ENCODE measurements at regions not wholly inside any gene's neighbourhood (a gene's known extent, or its start where the extent isn't known, plus 50 kb on each side); places are given as distances from the start of the nearest gene placed in this dataset.
"Not testable (repeated sequence)": the region's sequence is repeated elsewhere in the genome, so short reads cannot be mapped to it uniquely, and the experiment has no call there.

- Mint-ChIP-seq H3K27me3 (ENCODE audit: low read depth) (no peaks in the 10 kb centered on the region), H3K9me3 (peaks cover 4 to 6% of the 10 kb centered on the region in 2 donors), H3K36me3 (ENCODE audit: insufficient read depth in 2 of 2) (peaks cover 0 to 1% of the 10 kb centered on the region in 2 donors), H3K27ac (no peak overlapping the region), H3K4me1 (ENCODE audit: low read depth) (no peaks in the 10 kb centered on the region), H3K4me3 (no peak overlapping the region)
- DNase-seq (no peak), ATAC-seq (replicated peaks in 1 of 2) (no peak)
Observed at GRCh38 chr7:69218576-69218975, 379.7 kb upstream of the AUTS2 start.

GRCh38 chr7:69219381-69219780 is 378.9 kb upstream of the AUTS2 start:
- H3K4me3 Mint-ChIP-seq = no peak overlapping the region
- no peaks in the 10 kb centered on the region for H3K4me1 Mint-ChIP-seq (ENCODE audit: low read depth)
- DNase-seq (no peak), ATAC-seq (replicated peaks in 1 of 2) (no peak)
- peaks cover 0 to 1% of the 10 kb centered on the region in 2 donors for H3K36me3 Mint-ChIP-seq (ENCODE audit: insufficient read depth in 2 of 2)
- H3K27me3 Mint-ChIP-seq (ENCODE audit: low read depth) = no peaks in the 10 kb centered on the region
- no peak overlapping the region for H3K27ac Mint-ChIP-seq
- H3K9me3 Mint-ChIP-seq = peaks cover 4 to 6% of the 10 kb centered on the region in 2 donors

DNA sequence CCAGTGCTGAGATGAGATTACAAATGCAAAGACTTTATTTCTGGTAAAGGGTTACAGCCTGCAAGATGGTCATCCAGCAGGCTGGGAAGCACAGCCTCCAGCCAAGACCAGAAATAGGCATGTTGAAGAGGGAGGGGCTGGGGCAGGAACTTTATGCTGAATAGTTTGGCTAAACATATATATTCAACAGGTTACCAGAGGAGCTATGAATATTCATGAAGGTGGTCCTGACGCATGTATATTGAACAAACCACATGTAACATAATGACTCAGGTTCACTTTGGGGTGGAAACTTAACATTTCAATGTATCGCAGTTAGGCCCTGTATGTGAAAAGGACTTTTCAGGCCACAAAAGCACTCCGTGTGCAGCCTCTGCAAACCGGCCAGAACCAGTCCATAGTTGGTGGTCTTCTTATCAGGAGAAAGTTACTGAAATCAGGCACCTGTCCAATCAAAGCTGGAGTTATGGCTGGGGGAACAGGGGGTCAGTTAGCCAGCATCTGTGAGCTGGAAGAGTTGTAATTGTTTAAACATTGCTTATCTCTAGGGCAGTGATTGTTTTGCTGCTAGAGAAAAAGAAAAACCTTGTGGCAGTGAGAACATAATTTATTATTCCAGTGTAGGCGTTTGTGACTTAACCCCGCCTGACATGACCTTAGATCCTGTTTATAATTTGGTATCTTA is 372.9 kb upstream of the AUTS2 start:
- Mint-ChIP-seq H3K36me3 (ENCODE audit: insufficient read depth in 2 of 2) (peaks cover 2 to 4% of the 10 kb centered on the region in 2 donors), H3K4me3 (no peak overlapping the region), H3K9me3 (peaks cover 5 to 6% of the 10 kb centered on the region in 2 donors), H3K4me1 (ENCODE audit: low read depth) (no peaks in the 10 kb centered on the region), H3K27ac (no peak overlapping the region), H3K27me3 (ENCODE audit: low read depth) (peaks cover 7% of the 10 kb centered on the region)
- ATAC-seq (replicated peaks in 1 of 2) = no peak
- DNase-seq = no peak

- Mint-ChIP-seq H3K4me3 (no peak overlapping the region), H3K27ac (no peak overlapping the region), H3K36me3 (ENCODE audit: insufficient read depth in 2 of 2) (peaks cover 1 to 6% of the 10 kb centered on the region in 2 donors), H3K9me3 (peaks cover 5 to 9% of the 10 kb centered on the region in 2 donors), H3K4me1 (ENCODE audit: low read depth) (no peaks in the 10 kb centered on the region), H3K27me3 (ENCODE audit: low read depth) (peaks cover 11% of the 10 kb centered on the region)
- no peak for ATAC-seq (replicated peaks in 1 of 2)
- DNase-seq = no peak
Observed at GRCh38 chr7:69228212-69228811, 370.0 kb upstream of the AUTS2 start.

DNA sequence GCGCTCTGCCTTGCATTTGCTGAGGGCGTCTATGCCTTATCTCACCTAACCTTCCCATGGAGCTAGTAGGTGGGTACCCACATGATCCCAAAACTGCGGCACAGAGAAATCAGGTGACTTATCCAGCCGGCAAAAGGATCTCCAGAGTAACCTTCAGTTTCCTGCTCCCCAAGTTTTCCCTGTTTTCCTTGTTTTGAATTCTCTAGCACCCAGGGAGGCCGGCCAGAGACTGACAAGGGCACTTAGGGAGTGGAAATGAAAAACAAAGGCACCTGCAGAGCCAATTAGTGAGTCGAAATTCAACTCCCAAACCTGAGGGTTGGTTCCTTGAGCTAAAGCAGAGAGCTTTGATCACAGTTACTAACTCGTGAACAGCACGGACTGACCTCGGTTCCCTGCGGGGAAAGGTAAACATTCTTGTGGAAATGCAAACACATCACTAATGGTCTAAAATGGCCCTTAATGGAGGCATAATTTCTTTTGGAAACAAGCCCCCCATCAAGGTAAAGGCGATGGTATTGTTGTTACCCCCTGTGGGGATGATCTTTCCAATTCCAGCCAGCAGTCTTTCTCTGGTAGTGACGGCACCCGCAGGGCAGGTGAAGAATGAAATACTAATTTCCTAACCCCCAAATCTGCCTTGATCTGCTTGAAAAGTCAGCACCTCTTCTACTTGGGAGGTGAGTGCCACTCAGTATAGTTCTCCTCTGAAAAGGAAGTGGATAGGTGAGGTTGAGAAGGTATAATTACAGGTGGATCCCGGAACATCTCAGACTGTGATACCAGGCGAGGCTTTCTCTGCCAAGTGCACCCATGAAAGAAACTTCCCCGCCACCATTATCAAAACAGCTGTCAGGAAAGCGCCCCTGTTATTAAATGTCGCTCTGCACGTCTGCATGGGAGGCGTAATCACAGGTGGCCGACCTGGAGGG is 365.6 kb upstream of the AUTS2 start:
- no peaks in the 10 kb centered on the region for H3K4me1 Mint-ChIP-seq (ENCODE audit: low read depth)
- H3K4me3 Mint-ChIP-seq = no peak overlapping the region
- DNase-seq (no peak), ATAC-seq (replicated peaks in 1 of 2) (no peak)
- H3K9me3 Mint-ChIP-seq = peaks cover 6 to 10% of the 10 kb centered on the region in 2 donors
- peaks cover 12% of the 10 kb centered on the region for H3K27me3 Mint-ChIP-seq (ENCODE audit: low read depth)
- H3K36me3 Mint-ChIP-seq (ENCODE audit: insufficient read depth in 2 of 2) = peaks cover 0 to 6% of the 10 kb centered on the region in 2 donors
- no peak overlapping the region for H3K27ac Mint-ChIP-seq

GRCh38 chr7:69237541-69237940 is 360.7 kb upstream of the AUTS2 start:
- no peak for DNase-seq
- H3K36me3 Mint-ChIP-seq (ENCODE audit: insufficient read depth in 2 of 2) = peaks cover 2 to 4% of the 10 kb centered on the region in 2 donors
- H3K4me3 Mint-ChIP-seq = no peak overlapping the region
- H3K27me3 Mint-ChIP-seq (ENCODE audit: low read depth) = peaks cover 5% of the 10 kb centered on the region
- peaks cover 6% of the 10 kb centered on the region in 2 donors for H3K9me3 Mint-ChIP-seq
- no peak for ATAC-seq (replicated peaks in 1 of 2)
- H3K4me1 Mint-ChIP-seq (ENCODE audit: low read depth) = no peaks in the 10 kb centered on the region
- no peak overlapping the region for H3K27ac Mint-ChIP-seq

DNA sequence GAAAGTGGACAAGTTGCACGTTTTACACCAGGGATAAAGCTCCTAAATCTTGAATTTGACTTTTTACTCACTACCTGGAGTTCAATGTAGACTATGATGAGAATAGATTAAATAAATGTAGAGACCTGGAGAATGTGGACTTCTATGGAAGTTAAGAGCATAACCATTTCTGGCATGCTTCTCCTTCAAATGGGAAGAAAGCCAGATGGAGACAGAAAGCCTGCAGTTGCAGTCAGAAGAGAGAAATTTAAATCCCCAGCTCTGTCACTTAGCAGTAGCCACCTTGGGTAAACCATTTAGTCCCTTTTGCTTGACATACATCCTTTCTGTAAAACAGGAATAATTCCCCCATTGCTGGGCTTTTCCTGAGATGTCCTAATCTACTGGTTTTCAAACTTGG is 355.3 kb upstream of the AUTS2 start:
- H3K9me3 Mint-ChIP-seq = peaks cover 4 to 5% of the 10 kb centered on the region in 2 donors
- no peak overlapping the region for H3K27ac Mint-ChIP-seq
- H3K36me3 Mint-ChIP-seq (ENCODE audit: insufficient read depth in 2 of 2) = peaks cover 0 to 4% of the 10 kb centered on the region in 2 donors
- H3K4me1 Mint-ChIP-seq (ENCODE audit: low read depth) = no peaks in the 10 kb centered on the region
- peaks cover 9% of the 10 kb centered on the region for H3K27me3 Mint-ChIP-seq (ENCODE audit: low read depth)
- DNase-seq (no peak), ATAC-seq (replicated peaks in 1 of 2) (no peak)
- H3K4me3 Mint-ChIP-seq = no peak overlapping the region

DNA sequence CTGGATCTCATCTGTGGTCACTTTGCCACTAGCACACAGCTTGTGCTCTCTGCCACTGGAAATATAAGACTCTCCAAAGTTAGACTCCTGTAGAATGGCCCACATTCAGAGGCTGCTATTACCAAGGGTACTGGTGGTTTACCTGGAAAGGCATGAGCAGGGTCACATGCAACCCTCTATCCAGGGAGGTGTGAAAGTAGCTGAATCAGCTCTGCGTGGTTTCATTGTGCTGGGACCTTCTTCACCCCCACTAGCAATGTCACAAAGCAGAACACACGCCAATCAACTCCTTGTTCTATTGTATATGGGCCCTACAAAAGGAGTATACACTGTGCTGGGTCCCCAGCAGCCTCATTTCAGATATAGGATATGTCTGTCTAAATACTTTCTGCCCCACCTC is 353.6 kb upstream of the AUTS2 start:
- peaks cover 0 to 4% of the 10 kb centered on the region in 2 donors for H3K36me3 Mint-ChIP-seq (ENCODE audit: insufficient read depth in 2 of 2)
- peaks cover 4 to 5% of the 10 kb centered on the region in 2 donors for H3K9me3 Mint-ChIP-seq
- no peak overlapping the region for H3K27ac Mint-ChIP-seq
- ATAC-seq (replicated peaks in 1 of 2) = no peak
- no peak overlapping the region for H3K4me3 Mint-ChIP-seq
- peaks cover 9% of the 10 kb centered on the region for H3K27me3 Mint-ChIP-seq (ENCODE audit: low read depth)
- no peaks in the 10 kb centered on the region for H3K4me1 Mint-ChIP-seq (ENCODE audit: low read depth)
- no peak for DNase-seq

DNA sequence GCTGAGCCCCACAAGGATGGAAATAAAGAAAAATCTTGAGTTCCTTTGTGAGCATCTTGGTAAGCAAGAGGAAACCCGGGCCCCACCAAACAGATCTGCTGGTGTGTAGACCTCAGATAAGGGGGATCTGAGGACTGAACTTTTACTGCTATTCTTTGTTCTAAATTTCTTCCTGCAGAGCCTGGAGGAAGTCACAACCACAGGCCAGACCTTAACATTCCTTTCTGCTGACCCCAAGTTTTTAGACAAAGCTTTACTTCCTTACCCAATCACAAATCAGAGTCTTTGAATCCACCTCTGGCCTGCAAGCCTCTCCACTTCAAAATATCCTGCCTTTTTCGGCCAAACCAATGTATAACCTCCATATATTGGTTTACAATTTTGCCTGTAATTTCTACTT is 352.6 kb upstream of the AUTS2 start:
- peaks cover 5 to 6% of the 10 kb centered on the region in 2 donors for H3K9me3 Mint-ChIP-seq
- H3K36me3 Mint-ChIP-seq (ENCODE audit: insufficient read depth in 2 of 2) = peaks cover 0 to 6% of the 10 kb centered on the region in 2 donors
- no peak overlapping the region for H3K27ac Mint-ChIP-seq
- peaks cover 9% of the 10 kb centered on the region for H3K27me3 Mint-ChIP-seq (ENCODE audit: low read depth)
- no peak overlapping the region for H3K4me3 Mint-ChIP-seq
- DNase-seq (no peak), ATAC-seq (replicated peaks in 1 of 2) (no peak)
- H3K4me1 Mint-ChIP-seq (ENCODE audit: low read depth) = no peaks in the 10 kb centered on the region

- Mint-ChIP-seq H3K4me3 (no peak overlapping the region), H3K9me3 (peaks cover 4 to 5% of the 10 kb centered on the region in 2 donors), H3K27ac (no peak overlapping the region), H3K36me3 (ENCODE audit: insufficient read depth in 2 of 2) (peaks cover 0 to 2% of the 10 kb centered on the region in 2 donors), H3K4me1 (ENCODE audit: low read depth) (no peaks in the 10 kb centered on the region), H3K27me3 (ENCODE audit: low read depth) (peaks cover 9% of the 10 kb centered on the region)
- DNase-seq (no peak), ATAC-seq (replicated peaks in 1 of 2) (no peak)
Observed at GRCh38 chr7:69246758-69247157, 351.5 kb upstream of the AUTS2 start.

GRCh38 chr7:69248382-69248828 is 349.9 kb upstream of the AUTS2 start:
- not testable (repeated sequence) for ATAC-seq (replicated peaks in 1 of 2); H3K4me3 Mint-ChIP-seq; H3K36me3 Mint-ChIP-seq (ENCODE audit: insufficient read depth in 2 of 2); H3K27me3 Mint-ChIP-seq (ENCODE audit: low read depth); H3K27ac Mint-ChIP-seq; DNase-seq; H3K4me1 Mint-ChIP-seq (ENCODE audit: low read depth); H3K9me3 Mint-ChIP-seq

- Mint-ChIP-seq H3K27me3 (ENCODE audit: low read depth) (peaks cover 6% of the 10 kb centered on the region), H3K4me1 (ENCODE audit: low read depth) (no peaks in the 10 kb centered on the region)
Observed at GRCh38 chr7:69250958-69251357, 347.3 kb upstream of the AUTS2 start.

GRCh38 chr7:69254643-69255042 is 343.6 kb upstream of the AUTS2 start:
- no peaks in the 10 kb centered on the region for H3K4me1 Mint-ChIP-seq (ENCODE audit: low read depth)
- no peak overlapping the region for H3K4me3 Mint-ChIP-seq
- peaks cover 2 to 3% of the 10 kb centered on the region in 2 donors for H3K36me3 Mint-ChIP-seq (ENCODE audit: insufficient read depth in 2 of 2)
- no peak for DNase-seq
- no peaks in the 10 kb centered on the region for H3K27me3 Mint-ChIP-seq (ENCODE audit: low read depth)
- H3K27ac Mint-ChIP-seq = no peak overlapping the region
- peaks cover 7 to 12% of the 10 kb centered on the region in 2 donors for H3K9me3 Mint-ChIP-seq
- no peak for ATAC-seq (replicated peaks in 1 of 2)

More at GRCh38 chr7:69250958-69251357, 347.3 kb upstream of the AUTS2 start:
- H3K9me3 Mint-ChIP-seq = peaks cover 7% of the 10 kb centered on the region in 2 donors
- no peak overlapping the region for H3K4me3 Mint-ChIP-seq
- DNase-seq = no peak
- no peak for ATAC-seq (replicated peaks in 1 of 2)
- peaks cover 2 to 3% of the 10 kb centered on the region in 2 donors for H3K36me3 Mint-ChIP-seq (ENCODE audit: insufficient read depth in 2 of 2)
- H3K27ac Mint-ChIP-seq = no peak overlapping the region

Measured in activated T-cell treated with anti-CD3 and anti-CD28 coated beads, Interleukin-2, amount 50 U/mL, for 72 hours (primary cell).